Keratinocyte (primary cell): ENCODE measurements at regions not wholly inside any gene's neighbourhood (a gene's known extent, or its start where the extent isn't known, plus 50 kb on each side); places are given as distances from the start of the nearest gene placed in this dataset.

Source experiments
- CTCF ChIP-seq, 3 experiments: IDR thresholded peaks in 1 of 3; conservative IDR thresholded peaks in 1 of 3; optimal IDR thresholded peaks in 1 of 3; 2 replicates in 2 of 3; 3 replicates in 1 of 3; pipeline versions ENCODE3 to v1.5.1; 2011; ENCODE audit warnings: low read length in 3 of 3, mild to moderate bottlenecking in 3 of 3, moderate library complexity in 2 of 3, control low read depth in 1 of 3, inconsistent platforms in 1 of 3; ENCODE audit not compliant: insufficient read depth in 2 of 3; ENCODE audit errors: extremely low read depth in 1 of 3
- EZH2 ChIP-seq: IDR thresholded peaks from one replicate; pipeline ENCODE4 v1.6.1; 2012; ENCODE audit warnings: inconsistent platforms, mild to moderate bottlenecking, low read length, moderate library complexity

DNA sequence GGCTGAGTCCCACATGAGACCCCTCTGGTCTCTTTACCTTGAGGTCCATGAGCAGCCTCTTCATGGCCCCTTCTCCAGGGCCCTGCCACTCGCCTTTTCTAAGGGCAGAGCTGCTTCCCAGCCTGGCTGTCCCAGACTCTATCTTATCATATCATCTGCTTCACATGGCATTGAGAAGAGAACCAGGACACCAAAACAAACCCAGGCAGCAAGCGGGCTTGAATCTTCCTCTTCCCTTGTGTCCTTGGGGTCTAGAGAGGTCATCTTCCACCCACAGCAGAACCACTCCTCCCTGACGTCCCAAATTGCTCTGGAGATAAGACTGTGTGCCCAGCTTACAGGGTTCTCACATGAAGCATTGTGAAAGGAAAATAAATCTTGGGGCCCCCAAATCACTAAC is 261.3 kb upstream of the AUTS2 start:
- no peak for TF ChIP-seq CTCF (optimal IDR thresholded peaks at IDR 0.05 in 1 of 3, IDR thresholded peaks at IDR 0.05 in 1 of 3, conservative IDR thresholded peaks at IDR 0.05 in 1 of 3; ENCODE audit: extremely low read depth in 1 of 3, insufficient read depth in 2 of 3, low read length in 3 of 3)
- TF ChIP-seq EZH2, result no peak
